Smooth muscle cell (in vitro differentiated cells): ENCODE measurements at regions not wholly inside any gene's neighbourhood (a gene's known extent, or its start where the extent isn't known, plus 50 kb on each side); places are given as distances from the start of the nearest gene placed in this dataset.
A peak's percentile ranks its signal among the peaks of the same experiment; 100 is the strongest.

Source experiments
- DNase-seq: peaks from one replicate; lab custom pipeline; 2025; ENCODE audit not compliant: unreplicated experiment; lab: John Stamatoyannopoulos, UW
- H2AFZ ChIP-seq: fragments of 200-600 bp; sonication (generic); 2 replicates; pipeline ENCODE4 v1.6.0; 2016; ENCODE audit warnings: antibody characterized with exemption, low read depth, mild to moderate bottlenecking
- H3F3A ChIP-seq: fragments of 200-600 bp; sonication (generic); 2 replicates; pipeline ENCODE4 v1.6.0; 2017; ENCODE audit warnings: antibody characterized with exemption, low read depth
- H3K27ac ChIP-seq: fragments of 200-600 bp; sonication (generic); 2 replicates; pipeline ENCODE4 v1.5.1; 2016; ENCODE audit warnings: low read depth, mild to moderate bottlenecking
- H3K27me3 ChIP-seq: fragments of 200-600 bp; sonication (generic); 2 replicates; pipeline ENCODE4 v1.6.1; 2016; ENCODE audit warnings: low read depth, mild to moderate bottlenecking
- H3K36me3 ChIP-seq: fragments of 200-600 bp; sonication (generic); 2 replicates; pipeline ENCODE4 v1.5.1; 2016; ENCODE audit warnings: low read depth
- H3K4me1 ChIP-seq: fragments of 200-600 bp; sonication (generic); 2 replicates; pipeline ENCODE4 v1.5.1; 2016; ENCODE audit warnings: low read depth
- H3K4me2 ChIP-seq: fragments of 200-600 bp; sonication (generic); 2 replicates; pipeline ENCODE4 v1.6.0; 2016; ENCODE audit warnings: mild to moderate bottlenecking
- H3K4me3 ChIP-seq: fragments of 200-600 bp; sonication (generic); 2 replicates; pipeline ENCODE4 v1.5.1; 2016; ENCODE audit warnings: mild to moderate bottlenecking
- H3K79me2 ChIP-seq: fragments of 200-600 bp; sonication (generic); 2 replicates; pipeline ENCODE4 v1.6.0; 2016; ENCODE audit warnings: low read depth, mild to moderate bottlenecking
- H3K9ac ChIP-seq: fragments of 200-600 bp; sonication (generic); 2 replicates; pipeline ENCODE4 v1.6.0; 2016; ENCODE audit warnings: low read depth
- H3K9me3 ChIP-seq: fragments of 200-600 bp; sonication (generic); replicated peaks from 2 replicates; pipeline ENCODE4 v1.5.1; 2016; ENCODE audit warnings: low read depth
- H4K20me1 ChIP-seq: fragments of 200-600 bp; sonication (generic); 2 replicates; pipeline ENCODE4 v1.6.0; 2016; ENCODE audit warnings: low read depth
- WGBS: methylation state at CpG from one replicate; pipeline ENCODE4 v1.1.7; 2016; ENCODE audit warnings: low lambda C conversion rate; 5-methylcytosine and 5-hydroxymethylcytosine counted together
- TF ChIP-seq, protein P1 (sequence below): fragments of 200-600 bp; sonication (generic); IDR thresholded peaks from 2 replicates; pipeline ENCODE4 v1.5.1; 2017; ENCODE audit warnings: borderline replicate concordance, mild to moderate bottlenecking, antibody characterized with exemption; ENCODE audit not compliant: insufficient read depth, poor library complexity, severe bottlenecking

DNA sequence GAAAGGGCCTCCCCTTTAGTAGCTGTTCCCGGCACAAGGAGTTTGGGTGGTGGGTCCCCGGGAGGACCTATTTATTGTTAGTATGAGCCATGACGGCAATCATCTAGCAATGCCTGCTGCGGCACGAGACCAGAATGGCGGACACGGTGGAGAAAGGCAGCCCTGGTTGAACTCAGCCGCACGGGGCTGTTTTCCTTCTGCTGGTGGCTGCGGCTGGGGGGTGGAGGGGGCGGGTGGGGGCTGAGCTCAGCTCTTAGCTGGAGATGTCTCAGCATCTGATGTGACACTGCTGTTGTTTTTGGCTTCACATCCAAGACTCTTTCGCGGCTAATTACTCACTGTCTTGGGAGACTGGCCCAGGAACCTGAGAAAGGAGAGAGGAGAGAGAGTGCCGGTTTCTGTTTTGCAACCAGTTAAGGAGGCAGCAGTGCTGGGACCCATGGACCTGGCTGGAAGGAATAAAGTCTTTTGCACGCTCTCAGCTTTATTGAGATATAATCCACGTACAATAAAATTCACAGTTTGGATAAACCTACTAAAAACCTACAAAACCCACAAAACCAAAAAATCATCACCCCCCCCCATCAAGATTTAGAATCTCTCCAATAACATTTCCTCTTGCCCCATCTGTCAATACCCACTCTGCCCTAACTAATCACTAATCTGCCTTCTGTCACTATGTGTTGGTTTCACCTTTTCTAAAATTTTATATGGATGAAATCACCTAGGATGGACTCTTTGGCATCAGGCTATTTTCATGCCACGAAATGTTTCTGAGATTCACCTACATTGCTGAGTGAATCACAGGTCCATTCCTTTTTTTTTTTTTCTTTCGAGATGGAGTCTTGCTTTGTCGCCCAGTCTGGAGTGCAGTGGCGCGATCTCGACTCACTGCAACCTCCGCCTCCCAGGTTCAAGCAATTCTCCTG, 81.8 kb upstream of the NEURL1B start:
- no peaks in the 10 kb centered on the region for H3K9me3 ChIP-seq
- no peak overlapping the region for H3K4me3 ChIP-seq
- peaks cover 26% of the 10 kb centered on the region for H3K4me1 ChIP-seq
- DNase-seq = no peak
- WGBS = 46% methylated on average over 21 of the region's 23 CpGs
- peak overlapping the region; percentile 36 for H3K27ac ChIP-seq
- H3K9ac ChIP-seq = no peak overlapping the region
- TF ChIP-seq, protein P1, sequence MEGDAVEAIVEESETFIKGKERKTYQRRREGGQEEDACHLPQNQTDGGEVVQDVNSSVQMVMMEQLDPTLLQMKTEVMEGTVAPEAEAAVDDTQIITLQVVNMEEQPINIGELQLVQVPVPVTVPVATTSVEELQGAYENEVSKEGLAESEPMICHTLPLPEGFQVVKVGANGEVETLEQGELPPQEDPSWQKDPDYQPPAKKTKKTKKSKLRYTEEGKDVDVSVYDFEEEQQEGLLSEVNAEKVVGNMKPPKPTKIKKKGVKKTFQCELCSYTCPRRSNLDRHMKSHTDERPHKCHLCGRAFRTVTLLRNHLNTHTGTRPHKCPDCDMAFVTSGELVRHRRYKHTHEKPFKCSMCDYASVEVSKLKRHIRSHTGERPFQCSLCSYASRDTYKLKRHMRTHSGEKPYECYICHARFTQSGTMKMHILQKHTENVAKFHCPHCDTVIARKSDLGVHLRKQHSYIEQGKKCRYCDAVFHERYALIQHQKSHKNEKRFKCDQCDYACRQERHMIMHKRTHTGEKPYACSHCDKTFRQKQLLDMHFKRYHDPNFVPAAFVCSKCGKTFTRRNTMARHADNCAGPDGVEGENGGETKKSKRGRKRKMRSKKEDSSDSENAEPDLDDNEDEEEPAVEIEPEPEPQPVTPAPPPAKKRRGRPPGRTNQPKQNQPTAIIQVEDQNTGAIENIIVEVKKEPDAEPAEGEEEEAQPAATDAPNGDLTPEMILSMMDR = no peak
- peaks cover 13% of the 10 kb centered on the region for H3F3A ChIP-seq
- H3K27me3 ChIP-seq = no peaks in the 10 kb centered on the region
- H3K4me2 ChIP-seq = peak overlapping the region; percentile 55
- no peaks in the 10 kb centered on the region for H3K36me3 ChIP-seq
- no peaks in the 10 kb centered on the region for H4K20me1 ChIP-seq
- no peaks in the 10 kb centered on the region for H3K79me2 ChIP-seq
- peak overlapping the region; percentile 51 for H2AFZ ChIP-seq

- Histone ChIP-seq H3F3A (peaks cover 13% of the 10 kb centered on the region), H3K36me3 (no peaks in the 10 kb centered on the region), H3K9me3 (no peaks in the 10 kb centered on the region), H3K9ac (no peak overlapping the region), H3K4me2 (peak overlapping the region; percentile 55), H4K20me1 (no peaks in the 10 kb centered on the region), H3K4me1 (peaks cover 26% of the 10 kb centered on the region), H3K4me3 (no peak overlapping the region), H3K27ac (peak overlapping the region; percentile 36), H3K27me3 (no peaks in the 10 kb centered on the region), H3K79me2 (no peaks in the 10 kb centered on the region), H2AFZ (peak overlapping the region; percentile 51)
- TF ChIP-seq, protein P1 = no peak
- no peak for DNase-seq
- WGBS = 69% methylated on average over 16 of the region's 17 CpGs
Measured at GRCh38 chr5:172558076-172558976, 82.7 kb upstream of the NEURL1B start.

- peak overlapping the region; percentile 23 for H3K27ac ChIP-seq
- H3K4me3 ChIP-seq = no peak overlapping the region
- peak overlapping the region; percentile 41 for H2AFZ ChIP-seq
- no peak for DNase-seq
- no peak overlapping the region for H3K9ac ChIP-seq
- H3K9me3 ChIP-seq = no peaks in the 10 kb centered on the region
- H3K36me3 ChIP-seq = no peaks in the 10 kb centered on the region
- no peaks in the 10 kb centered on the region for H4K20me1 ChIP-seq
- H3K27me3 ChIP-seq = no peaks in the 10 kb centered on the region
- peaks cover 13% of the 10 kb centered on the region for H3F3A ChIP-seq
- WGBS = 40% methylated on average over 12 of the region's 12 CpGs
- peaks cover 26% of the 10 kb centered on the region for H3K4me1 ChIP-seq
- TF ChIP-seq, protein P1 = no peak
- H3K79me2 ChIP-seq = no peaks in the 10 kb centered on the region
- H3K4me2 ChIP-seq = peak overlapping the region; percentile 11
Measured at GRCh38 chr5:172556971-172557461, 84.0 kb upstream of the NEURL1B start.
